HG02678 (cell line): ENCODE measurements at regions not wholly inside any gene's neighbourhood (a gene's known extent, or its start where the extent isn't known, plus 50 kb on each side); places are given as distances from the start of the nearest gene placed in this dataset.

Experiments
- ATAC-seq: cut with Tn5 transposase; IDR thresholded peaks from one replicate; pipeline ENCODE4 v1.9.1; 2021; ENCODE audit warnings: mild to moderate bottlenecking, moderate library complexity; ENCODE audit not compliant: unreplicated experiment

- ATAC-seq = no peak
Measured at GRCh38 chr3:13211605-13212210, 138.5 kb upstream of the IQSEC1 start.

- no peak for ATAC-seq
Measured at GRCh38 chr3:13210221-13210975, 137.2 kb upstream of the IQSEC1 start.

GRCh38 chr3:13209634-13209997, 136.4 kb upstream of the IQSEC1 start:
- ATAC-seq = no peak

- ATAC-seq = no peak
Measured at GRCh38 chr3:13208706-13209633, 135.7 kb upstream of the IQSEC1 start.

- no peak for ATAC-seq
Measured at GRCh38 chr3:13207975-13208705, 134.9 kb upstream of the IQSEC1 start.

GRCh38 chr3:13207578-13207922, 134.3 kb upstream of the IQSEC1 start:
- ATAC-seq = no peak

GRCh38 chr3:13206799-13207577, 133.8 kb upstream of the IQSEC1 start:
- ATAC-seq = no peak

GRCh38 chr3:13205567-13206143, 132.4 kb upstream of the IQSEC1 start:
- no peak for ATAC-seq

GRCh38 chr3:13204177-13204581, 130.9 kb upstream of the IQSEC1 start:
- no peak for ATAC-seq

- ATAC-seq = no peak
Measured at GRCh38 chr3:13203398-13204176, 130.4 kb upstream of the IQSEC1 start.

- ATAC-seq = no peak
Measured at GRCh38 chr3:13202744-13203397, 129.6 kb upstream of the IQSEC1 start.

GRCh38 chr3:13201851-13202250, 128.6 kb upstream of the IQSEC1 start:
- no peak for ATAC-seq

GRCh38 chr3:13200946-13201345, 127.7 kb upstream of the IQSEC1 start:
- ATAC-seq = no peak

- no peak for ATAC-seq
Measured at GRCh38 chr3:13200465-13200864, 127.2 kb upstream of the IQSEC1 start.

- ATAC-seq = no peak
Measured at GRCh38 chr3:13199899-13200451, 126.7 kb upstream of the IQSEC1 start.

GRCh38 chr3:13199006-13199776, 126.0 kb upstream of the IQSEC1 start:
- ATAC-seq = no peak

- ATAC-seq = no peak
Measured at GRCh38 chr3:13198264-13198879, 125.1 kb upstream of the IQSEC1 start.
